ENCODE measurements at regions not wholly inside any gene's neighbourhood (a gene's known extent, or its start where the extent isn't known, plus 50 kb on each side); places are given as distances from the start of the nearest gene placed in this dataset.

DNA sequence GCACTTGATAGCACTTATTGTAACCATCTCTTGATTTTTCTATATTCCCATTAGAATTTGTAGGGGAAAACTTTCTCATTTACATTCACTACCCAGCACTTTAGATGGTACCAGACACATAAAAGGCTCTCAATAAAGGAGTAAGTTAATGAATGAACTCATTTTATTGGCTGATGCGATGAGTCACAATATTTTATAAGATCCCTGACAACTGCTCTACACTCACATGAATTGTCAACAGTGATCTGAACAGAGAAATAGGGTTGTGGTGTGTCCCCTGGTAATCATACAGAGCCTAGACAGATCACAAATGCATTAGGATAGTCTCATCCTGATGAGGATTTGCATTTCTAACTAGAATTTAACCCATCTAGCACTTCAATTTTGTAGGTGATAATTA is 567.6 kb upstream of the ARPP21 start:
- H3K27ac ChIP-seq: no peak overlapping the region
- no peak overlapping the region for H3K4me3 ChIP-seq
- H3K9me3 ChIP-seq: no peaks in the 10 kb centered on the region
- TF ChIP-seq, protein P1, sequence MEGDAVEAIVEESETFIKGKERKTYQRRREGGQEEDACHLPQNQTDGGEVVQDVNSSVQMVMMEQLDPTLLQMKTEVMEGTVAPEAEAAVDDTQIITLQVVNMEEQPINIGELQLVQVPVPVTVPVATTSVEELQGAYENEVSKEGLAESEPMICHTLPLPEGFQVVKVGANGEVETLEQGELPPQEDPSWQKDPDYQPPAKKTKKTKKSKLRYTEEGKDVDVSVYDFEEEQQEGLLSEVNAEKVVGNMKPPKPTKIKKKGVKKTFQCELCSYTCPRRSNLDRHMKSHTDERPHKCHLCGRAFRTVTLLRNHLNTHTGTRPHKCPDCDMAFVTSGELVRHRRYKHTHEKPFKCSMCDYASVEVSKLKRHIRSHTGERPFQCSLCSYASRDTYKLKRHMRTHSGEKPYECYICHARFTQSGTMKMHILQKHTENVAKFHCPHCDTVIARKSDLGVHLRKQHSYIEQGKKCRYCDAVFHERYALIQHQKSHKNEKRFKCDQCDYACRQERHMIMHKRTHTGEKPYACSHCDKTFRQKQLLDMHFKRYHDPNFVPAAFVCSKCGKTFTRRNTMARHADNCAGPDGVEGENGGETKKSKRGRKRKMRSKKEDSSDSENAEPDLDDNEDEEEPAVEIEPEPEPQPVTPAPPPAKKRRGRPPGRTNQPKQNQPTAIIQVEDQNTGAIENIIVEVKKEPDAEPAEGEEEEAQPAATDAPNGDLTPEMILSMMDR (IDR thresholded peaks at IDR 0.05): no peak
- no peaks in the 10 kb centered on the region for H3K27me3 ChIP-seq
- DNase-seq: no peak
- H3K36me3 ChIP-seq: no peaks in the 10 kb centered on the region
- H3K4me1 ChIP-seq: no peaks in the 10 kb centered on the region
- intact Hi-C loops (cut with DNase I): no loop called here
- ATAC-seq: no peak

DNA sequence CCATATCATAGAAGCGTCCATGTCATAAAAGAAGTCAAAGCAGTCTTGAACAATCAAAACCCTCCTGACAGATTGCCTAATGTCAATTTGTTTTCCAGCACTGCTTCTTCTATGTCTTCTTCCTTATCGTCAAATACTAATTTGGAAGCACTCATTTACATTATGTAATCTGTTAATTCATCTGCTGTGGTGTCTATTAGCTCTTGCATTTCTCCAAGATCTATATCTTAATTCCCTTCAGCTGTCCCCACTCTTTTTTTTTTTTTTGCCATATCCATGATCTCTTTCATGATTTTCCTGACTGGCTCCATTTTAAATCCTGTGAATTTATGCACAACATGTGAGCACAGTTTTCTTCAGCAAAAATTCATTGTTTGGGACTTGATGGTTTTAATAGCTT is 560.5 kb upstream of the ARPP21 start:
- Histone ChIP-seq H3K27me3 (no peaks in the 10 kb centered on the region), H3K4me1 (no peaks in the 10 kb centered on the region), H3K4me3 (no peak overlapping the region), H3K9me3 (no peaks in the 10 kb centered on the region), H3K27ac (no peak overlapping the region), H3K36me3 (no peaks in the 10 kb centered on the region)
- intact Hi-C loops (cut with DNase I): no loop called here
- TF ChIP-seq, protein P1 (IDR thresholded peaks at IDR 0.05): no peak
- DNase-seq (no peak), ATAC-seq (no peak)

DNA sequence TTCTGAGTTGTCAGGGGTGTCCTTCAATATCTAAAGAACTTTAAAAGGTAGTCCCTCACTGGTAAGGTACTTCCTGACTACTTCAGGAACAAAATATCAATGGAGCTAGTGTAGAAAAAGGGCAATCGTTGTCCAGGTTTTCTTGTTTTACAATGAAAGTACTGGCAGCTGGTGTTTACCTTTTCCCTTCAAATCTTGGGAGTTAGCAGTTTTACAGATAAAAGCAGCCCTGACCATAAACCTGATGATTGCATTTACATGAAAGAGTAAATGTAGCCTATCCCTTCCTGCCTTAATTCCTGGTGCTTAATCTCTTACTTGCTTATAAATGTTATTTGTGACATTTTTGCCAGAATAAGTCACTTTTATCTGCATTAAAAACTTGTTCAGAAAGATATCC is 559.9 kb upstream of the ARPP21 start:
- no peaks in the 10 kb centered on the region for H3K27me3 ChIP-seq
- DNase-seq: no peak
- intact Hi-C loops (cut with DNase I): no loop called here
- no peak overlapping the region for H3K4me3 ChIP-seq
- no peak for ATAC-seq
- peaks cover 0 to 2% of the 10 kb centered on the region in 2 donors for H3K9me3 ChIP-seq
- TF ChIP-seq, protein P1 (IDR thresholded peaks at IDR 0.05): no peak
- H3K4me1 ChIP-seq: no peaks in the 10 kb centered on the region
- no peak overlapping the region for H3K27ac ChIP-seq
- no peaks in the 10 kb centered on the region for H3K36me3 ChIP-seq

DNA sequence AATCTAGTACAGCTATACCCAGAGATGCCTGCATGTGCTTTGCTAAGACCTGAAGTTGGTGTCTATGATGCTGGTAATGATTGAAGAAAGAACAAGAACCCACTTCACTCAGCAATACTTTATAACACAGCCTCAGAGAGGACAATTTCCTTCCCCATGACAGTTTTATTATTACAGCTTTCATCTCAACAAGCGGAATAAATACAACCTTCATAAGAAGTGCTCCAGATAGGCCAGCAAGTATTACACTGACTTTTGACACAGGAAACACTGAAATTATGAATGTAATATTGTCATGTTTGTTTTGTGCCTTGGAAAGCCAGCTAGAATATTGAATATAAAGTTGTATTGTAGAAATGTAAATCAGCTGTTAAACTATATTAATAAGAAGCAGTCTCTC is 557.4 kb upstream of the ARPP21 start:
- Histone ChIP-seq H3K9me3 (peaks cover 0 to 6% of the 10 kb centered on the region in 2 donors), H3K27me3 (no peaks in the 10 kb centered on the region), H3K4me1 (no peaks in the 10 kb centered on the region), H3K36me3 (no peaks in the 10 kb centered on the region), H3K27ac (no peak overlapping the region), H3K4me3 (no peak overlapping the region)
- DNase-seq (no peak), ATAC-seq (no peak)
- intact Hi-C loops (cut with DNase I): no loop called here
- TF ChIP-seq, protein P1 (IDR thresholded peaks at IDR 0.05): no peak

DNA sequence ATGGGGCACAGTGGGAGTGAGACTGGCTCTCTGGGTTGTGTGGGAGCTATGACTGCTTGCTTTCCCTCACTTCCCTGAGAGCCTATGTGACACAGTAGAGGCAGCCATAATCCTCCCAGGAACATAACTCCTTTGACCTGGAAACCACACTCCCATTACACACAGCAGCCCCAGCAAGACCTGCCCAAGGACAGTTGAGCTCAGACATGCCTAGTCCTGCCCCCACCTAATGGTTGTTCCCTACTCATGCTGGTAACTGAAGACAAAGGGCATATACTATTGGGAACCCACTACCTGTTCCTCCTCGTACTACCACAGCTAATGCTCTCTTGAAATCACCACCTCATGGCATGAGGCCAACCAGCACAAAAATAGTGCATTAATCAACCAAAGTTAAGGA is 550.4 kb upstream of the ARPP21 start:
- intact Hi-C loops (cut with DNase I): no loop called here
- H3K4me1 ChIP-seq: no peaks in the 10 kb centered on the region
- no peak overlapping the region for H3K27ac ChIP-seq
- TF ChIP-seq, protein P1 (IDR thresholded peaks at IDR 0.05): no peak
- H3K27me3 ChIP-seq: no peaks in the 10 kb centered on the region
- ATAC-seq (no peak), DNase-seq (no peak)
- peaks cover 0 to 48% of the 10 kb centered on the region in 2 donors for H3K9me3 ChIP-seq
- no peaks in the 10 kb centered on the region for H3K36me3 ChIP-seq
- no peak overlapping the region for H3K4me3 ChIP-seq

All from left lung (tissue), 4 donors.